NCI-H187 (cell line): ENCODE measurements at regions not wholly inside any gene's neighbourhood (a gene's known extent, or its start where the extent isn't known, plus 50 kb on each side); places are given as distances from the start of the nearest gene placed in this dataset.
"Not testable (repeated sequence)": the region's sequence is repeated elsewhere in the genome, so short reads cannot be mapped to it uniquely, and the experiment has no call there.

ENCODE experiments used
- DNase-seq, 2 experiments: peaks; one replicate each; lab custom pipeline; 2025; lab: John Stamatoyannopoulos, UW

- DNase-seq = no peak
These were observed 397.0 kb downstream of the GBE1 start for GRCh38 chr3:81364411-81364810.

GRCh38 chr3:81363816-81364215 is 397.6 kb downstream of the GBE1 start:
- DNase-seq = no peak

- DNase-seq = no peak
These were observed 407.3 kb downstream of the GBE1 start for GRCh38 chr3:81354119-81354518.

- no peak for DNase-seq
These were observed 408.6 kb downstream of the GBE1 start for GRCh38 chr3:81352867-81353266.

- no peak for DNase-seq
These were observed 411.6 kb downstream of the GBE1 start for GRCh38 chr3:81349816-81350340.

GRCh38 chr3:81339040-81339845 is 422.2 kb downstream of the GBE1 start:
- DNase-seq = no peak

- no peak for DNase-seq
These were observed 425.0 kb downstream of the GBE1 start for GRCh38 chr3:81336470-81336869.

- not testable (repeated sequence) for DNase-seq
These were observed 431.6 kb downstream of the GBE1 start for GRCh38 chr3:81329835-81330234.

- DNase-seq = no peak
These were observed 435.2 kb downstream of the GBE1 start for GRCh38 chr3:81326245-81326644.

GRCh38 chr3:81320862-81321261 is 440.6 kb downstream of the GBE1 start:
- DNase-seq = no peak

- no peak for DNase-seq
These were observed 446.4 kb downstream of the GBE1 start for GRCh38 chr3:81315030-81315429.

- no peak for DNase-seq
These were observed 450.1 kb downstream of the GBE1 start for GRCh38 chr3:81311321-81311720.

- no peak for DNase-seq
These were observed 453.1 kb downstream of the GBE1 start for GRCh38 chr3:81308306-81308705.

- no peak for DNase-seq
These were observed 454.2 kb downstream of the GBE1 start for GRCh38 chr3:81307221-81307620.

GRCh38 chr3:81303321-81303720 is 458.1 kb downstream of the GBE1 start:
- no peak for DNase-seq

- DNase-seq = no peak
These were observed 459.4 kb downstream of the GBE1 start for GRCh38 chr3:81302045-81302444.

- no peak for DNase-seq
These were observed 460.2 kb downstream of the GBE1 start for GRCh38 chr3:81301230-81301629.

- no peak for DNase-seq
These were observed 461.0 kb downstream of the GBE1 start for GRCh38 chr3:81300324-81300927.

- no peak for DNase-seq
These were observed 462.0 kb downstream of the GBE1 start for GRCh38 chr3:81299481-81299880.

- DNase-seq = no peak
These were observed 465.4 kb downstream of the GBE1 start for GRCh38 chr3:81295906-81296577.

GRCh38 chr3:81293156-81293555 is 468.3 kb downstream of the GBE1 start:
- DNase-seq = no peak

- DNase-seq = no peak
These were observed 469.9 kb downstream of the GBE1 start for GRCh38 chr3:81291586-81291985.

GRCh38 chr3:81289676-81290075 is 471.8 kb downstream of the GBE1 start:
- DNase-seq = no peak
